GM23338 (cell line): ENCODE measurements at regions not wholly inside any gene's neighbourhood (a gene's known extent, or its start where the extent isn't known, plus 50 kb on each side); places are given as distances from the start of the nearest gene placed in this dataset.
A peak's percentile ranks its signal among the peaks of the same experiment; 100 is the strongest.

Experiments
- ATAC-seq: fragments of 200-7000 bp; cut with Tn5 transposase; 3 replicates; pipeline ENCODE4 v1.9.1; 2020
- DNase-seq: peaks from one replicate; pipeline ENCODE4 v3.0.0-alpha.2; 2015; ENCODE audit warnings: low spot score
- H2AFZ ChIP-seq: fragments of 200-600 bp; sonication (generic); 2 replicates; pipeline ENCODE4 v1.8.0; 2016; ENCODE audit warnings: antibody characterized with exemption, mild to moderate bottlenecking, moderate library complexity
- H3F3A ChIP-seq: fragments of 200-600 bp; sonication (generic); replicated peaks from 2 replicates; pipeline ENCODE4 v1.8.0; 2017; ENCODE audit warnings: antibody characterized with exemption, mixed run types, low read depth
- H3K27ac ChIP-seq: fragments of 200-600 bp; sonication (generic); 2 replicates; pipeline ENCODE4 v1.6.1; 2016; ENCODE audit warnings: low read depth
- H3K27me3 ChIP-seq: fragments of 200-600 bp; sonication (generic); 2 replicates; pipeline ENCODE4 v1.8.0; 2016; ENCODE audit warnings: mild to moderate bottlenecking, mixed run types, moderate library complexity; ENCODE audit not compliant: insufficient read depth
- H3K36me3 ChIP-seq: fragments of 200-600 bp; sonication (generic); 2 replicates; pipeline ENCODE4 v1.8.0; 2016; ENCODE audit warnings: mild to moderate bottlenecking; ENCODE audit not compliant: insufficient read depth
- H3K4me1 ChIP-seq: fragments of 200-600 bp; sonication (generic); 2 replicates; pipeline ENCODE4 v1.8.0; 2016; ENCODE audit warnings: mild to moderate bottlenecking, moderate library complexity; ENCODE audit not compliant: insufficient read depth
- H3K4me2 ChIP-seq: fragments of 200-600 bp; sonication (generic); 2 replicates; pipeline ENCODE4 v1.7.1; 2017; ENCODE audit warnings: mixed run types
- H3K4me3 ChIP-seq: fragments of 200-600 bp; sonication (generic); 2 replicates; pipeline ENCODE4 v1.6.1; 2016; ENCODE audit warnings: mixed run types
- H3K79me2 ChIP-seq: fragments of 200-600 bp; sonication (generic); replicated peaks from 2 replicates; pipeline ENCODE4 v1.8.0; 2017; ENCODE audit warnings: mild to moderate bottlenecking; ENCODE audit not compliant: insufficient read depth
- H3K9me2 ChIP-seq: fragments of 200-600 bp; sonication (generic); 2 replicates; pipeline ENCODE4 v1.8.0; 2017; ENCODE audit not compliant: insufficient read depth
- H4K20me1 ChIP-seq: fragments of 200-600 bp; sonication (generic); replicated peaks from 2 replicates; pipeline ENCODE4 v1.8.0; 2017; ENCODE audit warnings: mild to moderate bottlenecking; ENCODE audit not compliant: insufficient read depth
- H3K27ac Mint-ChIP-seq: 2 replicates; pipeline ENCODE4 v1.8.0; 2020; ENCODE audit warnings: inconsistent platforms, mild to moderate bottlenecking, moderate library complexity, mixed read lengths
- H3K27me3 Mint-ChIP-seq: 3 replicates; pipeline ENCODE4 v1.8.0; 2022; ENCODE audit warnings: low read depth, mild to moderate bottlenecking, moderate library complexity, mixed read lengths, inconsistent platforms; ENCODE audit not compliant: insufficient read depth, poor library complexity
- H3K36me3 Mint-ChIP-seq: 3 replicates; pipeline ENCODE4 v1.8.0; 2021; ENCODE audit warnings: low read depth, mild to moderate bottlenecking, inconsistent platforms, moderate library complexity, mixed read lengths
- H3K4me1 Mint-ChIP-seq: 3 replicates; pipeline ENCODE4 v1.8.0; 2020; ENCODE audit warnings: mild to moderate bottlenecking, inconsistent platforms, mixed read lengths
- H3K4me3 Mint-ChIP-seq: 3 replicates; pipeline ENCODE4 v1.8.0; 2021; ENCODE audit warnings: moderate library complexity, mild to moderate bottlenecking, inconsistent platforms, mixed read lengths
- H3K9me3 Mint-ChIP-seq: 3 replicates; pipeline ENCODE4 v1.8.0; 2020; ENCODE audit warnings: moderate library complexity, mild to moderate bottlenecking, inconsistent platforms, mixed read lengths
- CREB1 ChIP-seq: fragments of 250-450 bp; sonication (Bioruptor Pico); IDR thresholded peaks from 2 replicates; pipeline ENCODE4 v1.5.0; 2020; ENCODE audit warnings: low read depth, mild to moderate bottlenecking, moderate library complexity
- CTCF ChIP-seq, 2 experiments: fragments of 200-600 bp in 1 of 2; sonication (generic) in 1 of 2; conservative IDR thresholded peaks; 2 replicates each; pipeline versions ENCODE4 v1.5.1 to v1.6.1; 2016 to 2017; ENCODE audit warnings: antibody characterized with exemption in 2 of 2, low read depth in 2 of 2, mild to moderate bottlenecking in 2 of 2, moderate library complexity in 1 of 2
- ETS1 ChIP-seq: IDR thresholded peaks from 2 replicates; pipeline ENCODE4 v1.6.1; 2016; ENCODE audit warnings: antibody characterized with exemption
- EZH2 ChIP-seq: fragments of 200-600 bp; sonication (generic); IDR thresholded peaks from one replicate; pipeline ENCODE4 v1.8.0; 2017; ENCODE audit warnings: antibody characterized with exemption, mild to moderate bottlenecking, low read depth; ENCODE audit not compliant: unreplicated experiment
- JUNB ChIP-seq: IDR thresholded peaks from one replicate; pipeline ENCODE4 v1.6.1; 2016; ENCODE audit warnings: antibody characterized with exemption; ENCODE audit not compliant: unreplicated experiment
- NANOG ChIP-seq: IDR thresholded peaks from 2 replicates; pipeline ENCODE4 v1.6.1; 2016; ENCODE audit warnings: antibody characterized with exemption, borderline replicate concordance
- POLR2AphosphoS5 ChIP-seq: IDR thresholded peaks from 2 replicates; pipeline ENCODE4 v1.6.1; 2016; ENCODE audit warnings: antibody characterized with exemption, low read depth
- REST ChIP-seq: IDR thresholded peaks from one replicate; pipeline ENCODE4 v1.6.1; 2018; ENCODE audit warnings: antibody characterized with exemption; ENCODE audit not compliant: unreplicated experiment
- STAT1 ChIP-seq: IDR thresholded peaks from one replicate; pipeline ENCODE4 v1.6.1; 2016; ENCODE audit warnings: antibody characterized with exemption; ENCODE audit not compliant: unreplicated experiment
- ZNF114 ChIP-seq: fragments of 250-450 bp; sonication (Bioruptor Pico); IDR thresholded peaks from 2 replicates; pipeline ENCODE4 v1.5.0; 2020; ENCODE audit warnings: mild to moderate bottlenecking, moderate library complexity

- TF ChIP-seq CTCF (conservative IDR thresholded peaks at IDR 0.05; ENCODE audit: low read depth in 2 of 2) (no peak), EZH2 (no peak), ETS1 (no peak), NANOG (no peak), STAT1 (no peak), CREB1 (CRISPR knock-in tag) (no peak), POLR2AphosphoS5 (no peak), REST (no peak)
- H3K27ac ChIP-seq, result no peak overlapping the region
- H2AFZ ChIP-seq, result no peak overlapping the region
- ATAC-seq (no peak), DNase-seq (no peak)
- H3K36me3 ChIP-seq, result no peaks in the 10 kb centered on the region
- Mint-ChIP-seq H3K27me3 (no peaks in the 10 kb centered on the region), H3K9me3 (peaks cover 10% of the 10 kb centered on the region; the same call in 2 of the 3 replicates), H3K4me1 (peaks cover 8% of the 10 kb centered on the region; the same call in 2 of the 3 replicates), H3K36me3 (peaks cover 8% of the 10 kb centered on the region; the same call in 1 of the 3 replicates), H3K27ac (no peak overlapping the region), H3K4me3 (no peak overlapping the region)
- H3K4me2 ChIP-seq, result no peak overlapping the region
- H3K27me3 ChIP-seq, result no peaks in the 10 kb centered on the region
- H3K9me2 ChIP-seq, result no peaks in the 10 kb centered on the region
- no peaks in the 10 kb centered on the region for H4K20me1 ChIP-seq
- no peaks in the 10 kb centered on the region for H3F3A ChIP-seq
- H3K4me1 ChIP-seq, result no peaks in the 10 kb centered on the region
- H3K4me3 ChIP-seq, result no peak overlapping the region
- H3K79me2 ChIP-seq, result no peaks in the 10 kb centered on the region
Observed at GRCh38 chr11:10922892-10923291, 65.0 kb upstream of the ZBED5 start.

- H3K36me3 Mint-ChIP-seq, result peaks cover 14% of the 10 kb centered on the region; the same call in 2 of the 3 replicates
- no peak overlapping the region for H3K27ac Mint-ChIP-seq
- Histone ChIP-seq H3F3A (no peaks in the 10 kb centered on the region), H3K27me3 (no peaks in the 10 kb centered on the region), H3K79me2 (no peaks in the 10 kb centered on the region), H2AFZ (peak overlapping the region; percentile 47; the same call in 1 of the 2 replicates), H3K4me3 (no peak overlapping the region), H3K9me2 (no peaks in the 10 kb centered on the region), H3K36me3 (no peaks in the 10 kb centered on the region), H3K27ac (no peak overlapping the region), H3K4me1 (no peaks in the 10 kb centered on the region), H4K20me1 (no peaks in the 10 kb centered on the region), H3K4me2 (no peak overlapping the region)
- peaks cover 8% of the 10 kb centered on the region; the same call in 2 of the 3 replicates for H3K4me1 Mint-ChIP-seq
- ATAC-seq (no peak), DNase-seq (no peak)
- H3K4me3 Mint-ChIP-seq, result no peak overlapping the region
- peaks cover 26% of the 10 kb centered on the region for H3K9me3 Mint-ChIP-seq
- no peaks in the 10 kb centered on the region for H3K27me3 Mint-ChIP-seq
- TF ChIP-seq JUNB, result no peak
- no peak for TF ChIP-seq STAT1
- TF ChIP-seq REST, result no peak
- no peak for TF ChIP-seq ZNF114 (CRISPR knock-in tag)
- no peak for TF ChIP-seq EZH2
- TF ChIP-seq NANOG, result no peak
- TF ChIP-seq CREB1 (CRISPR knock-in tag), result no peak
Observed at GRCh38 chr11:10920875-10921274, 63.0 kb upstream of the ZBED5 start.
